ENCODE measurements at regions not wholly inside any gene's neighbourhood (a gene's known extent, or its start where the extent isn't known, plus 50 kb on each side); places are given as distances from the start of the nearest gene placed in this dataset.

GRCh38 chr20:52454660-52455059 is 263.1 kb upstream of the ZFP64 start:
- Mint-ChIP-seq H3K4me3 (no peak overlapping the region), H3K36me3 (no peaks in the 10 kb centered on the region), H3K27ac (no peak overlapping the region), H3K4me1 (no peaks in the 10 kb centered on the region), H3K27me3 (no peaks in the 10 kb centered on the region), H3K9me3 (peaks cover 0 to 3% (median 0%) of the 10 kb centered on the region in 8 donors)
- CTCF ChIA-PET (ENCODE audit: partially characterized antibody): interaction anchor here (0.8 kb wide), 1 partner anchor 12 kb away, joined by 3 read pairs; no protein-coding TSS in a partner anchor
- DNase-seq: no peak
- Histone ChIP-seq H3K27ac (ENCODE audit: low read depth, low read length) (no peak overlapping the region), H3K4me3 (ENCODE audit: low read length in 2 of 2) (no peak overlapping the region), H3K36me3 (ENCODE audit: insufficient read depth, low read length) (no peaks in the 10 kb centered on the region), H3K9me3 (ENCODE audit: control insufficient read depth in 1 of 2, low read length in 2 of 2) (no peaks in the 10 kb centered on the region), H3K4me1 (ENCODE audit: insufficient read depth, low read length) (no peaks in the 10 kb centered on the region), H3K27me3 (ENCODE audit: insufficient read depth, low read length) (no peaks in the 10 kb centered on the region)
- POLR2A ChIA-PET (ENCODE audit: partially characterized antibody): interaction anchor here (0.8 kb wide), 1 partner anchor 44 kb away, joined by 3 read pairs; no protein-coding TSS in a partner anchor
- intact Hi-C loops (cut with micrococcal nuclease): loop anchor here (10.0 kb wide), 1 partner anchor 60 kb away; no protein-coding TSS in a partner anchor

- Mint-ChIP-seq H3K4me1 (no peaks in the 10 kb centered on the region), H3K27me3 (no peaks in the 10 kb centered on the region), H3K9me3 (no peaks in the 10 kb centered on the region), H3K27ac (peak overlapping the region in 2 of 7 donors; percentile 37 to 69), H3K4me3 (no peak overlapping the region), H3K36me3 (no peaks in the 10 kb centered on the region)
- H3K36me3 ChIP-seq (ENCODE audit: insufficient read depth, low read length): no peaks in the 10 kb centered on the region
- H3K4me3 ChIP-seq (ENCODE audit: low read length in 2 of 2): no peak overlapping the region
- DNase-seq: no peak
- no peak overlapping the region for H3K27ac ChIP-seq (ENCODE audit: low read depth, low read length)
- no peaks in the 10 kb centered on the region for H3K27me3 ChIP-seq (ENCODE audit: insufficient read depth, low read length)
- ChIA-PET POLR2A (ENCODE audit: partially characterized antibody) (no interaction called here), CTCF (ENCODE audit: partially characterized antibody) (no interaction called here)
- H3K4me1 ChIP-seq (ENCODE audit: insufficient read depth, low read length): no peaks in the 10 kb centered on the region
- no peaks in the 10 kb centered on the region for H3K9me3 ChIP-seq (ENCODE audit: control insufficient read depth in 1 of 2, low read length in 2 of 2)
- intact Hi-C loops (cut with micrococcal nuclease): no loop called here
These were observed 257.1 kb upstream of the ZFP64 start for GRCh38 chr20:52448513-52449232.

GRCh38 chr20:52447225-52447551 is 255.6 kb upstream of the ZFP64 start:
- Histone ChIP-seq H3K4me1 (ENCODE audit: insufficient read depth, low read length) (no peaks in the 10 kb centered on the region), H3K4me3 (ENCODE audit: low read length in 2 of 2) (no peak overlapping the region), H3K27ac (ENCODE audit: low read depth, low read length) (no peak overlapping the region), H3K9me3 (ENCODE audit: control insufficient read depth in 1 of 2, low read length in 2 of 2) (no peaks in the 10 kb centered on the region), H3K36me3 (ENCODE audit: insufficient read depth, low read length) (no peaks in the 10 kb centered on the region), H3K27me3 (ENCODE audit: insufficient read depth, low read length) (no peaks in the 10 kb centered on the region)
- no peak overlapping the region for H3K27ac Mint-ChIP-seq
- no peak for DNase-seq
- no peaks in the 10 kb centered on the region for H3K4me1 Mint-ChIP-seq
- ChIA-PET POLR2A (ENCODE audit: partially characterized antibody) (interaction anchor here (1.0 kb wide), 1 partner anchor 37 kb away, joined by 3 read pairs; no protein-coding TSS in a partner anchor), CTCF (ENCODE audit: partially characterized antibody) (interaction anchor here (0.9 kb wide), 1 partner anchor 37 kb away, joined by 3 read pairs; no protein-coding TSS in a partner anchor)
- intact Hi-C loops (cut with micrococcal nuclease): no loop called here
- H3K9me3 Mint-ChIP-seq: no peaks in the 10 kb centered on the region
- H3K36me3 Mint-ChIP-seq: no peaks in the 10 kb centered on the region
- H3K4me3 Mint-ChIP-seq: no peak overlapping the region
- H3K27me3 Mint-ChIP-seq: no peaks in the 10 kb centered on the region

GRCh38 chr20:52446421-52447224 is 255.0 kb upstream of the ZFP64 start:
- intact Hi-C loops (cut with micrococcal nuclease): no loop called here
- H3K27me3 ChIP-seq (ENCODE audit: insufficient read depth, low read length): no peaks in the 10 kb centered on the region
- peaks cover 0 to 2% of the 10 kb centered on the region in 2 donors for H3K27me3 Mint-ChIP-seq
- no peaks in the 10 kb centered on the region for H3K4me1 Mint-ChIP-seq
- CTCF ChIA-PET (ENCODE audit: partially characterized antibody): interaction anchor here (0.9 kb wide), 1 partner anchor 37 kb away, joined by 3 read pairs; no protein-coding TSS in a partner anchor
- no peak overlapping the region for H3K4me3 ChIP-seq (ENCODE audit: low read length in 2 of 2)
- H3K4me3 Mint-ChIP-seq: no peak overlapping the region
- H3K36me3 ChIP-seq (ENCODE audit: insufficient read depth, low read length): no peaks in the 10 kb centered on the region
- H3K27ac Mint-ChIP-seq: no peak overlapping the region
- POLR2A ChIA-PET (ENCODE audit: partially characterized antibody): interaction anchor here (1.0 kb wide), 1 partner anchor 36 kb away, joined by 3 read pairs; no protein-coding TSS in a partner anchor
- H3K9me3 ChIP-seq (ENCODE audit: control insufficient read depth in 1 of 2, low read length in 2 of 2): no peaks in the 10 kb centered on the region
- no peaks in the 10 kb centered on the region for H3K36me3 Mint-ChIP-seq
- H3K27ac ChIP-seq (ENCODE audit: low read depth, low read length): no peak overlapping the region
- no peaks in the 10 kb centered on the region for H3K9me3 Mint-ChIP-seq
- DNase-seq: no peak
- no peaks in the 10 kb centered on the region for H3K4me1 ChIP-seq (ENCODE audit: insufficient read depth, low read length)

GRCh38 chr20:52444455-52444854 is 252.9 kb upstream of the ZFP64 start:
- ChIA-PET POLR2A (ENCODE audit: partially characterized antibody) (interaction anchor here (0.6 kb wide), 1 partner anchor 31 kb away, joined by 3 read pairs; no protein-coding TSS in a partner anchor), CTCF (ENCODE audit: partially characterized antibody) (no interaction called here)
- peaks cover 0 to 2% of the 10 kb centered on the region in 2 donors for H3K27me3 Mint-ChIP-seq
- H3K4me3 Mint-ChIP-seq: no peak overlapping the region
- Histone ChIP-seq H3K4me1 (ENCODE audit: insufficient read depth, low read length) (no peaks in the 10 kb centered on the region), H3K27me3 (ENCODE audit: insufficient read depth, low read length) (no peaks in the 10 kb centered on the region), H3K27ac (ENCODE audit: low read depth, low read length) (no peak overlapping the region), H3K4me3 (ENCODE audit: low read length in 2 of 2) (no peak overlapping the region), H3K9me3 (ENCODE audit: control insufficient read depth in 1 of 2, low read length in 2 of 2) (no peaks in the 10 kb centered on the region), H3K36me3 (ENCODE audit: insufficient read depth, low read length) (no peaks in the 10 kb centered on the region)
- intact Hi-C loops (cut with micrococcal nuclease): no loop called here
- no peaks in the 10 kb centered on the region for H3K9me3 Mint-ChIP-seq
- no peak overlapping the region for H3K27ac Mint-ChIP-seq
- H3K4me1 Mint-ChIP-seq: no peaks in the 10 kb centered on the region
- no peak for DNase-seq
- no peaks in the 10 kb centered on the region for H3K36me3 Mint-ChIP-seq

- Histone ChIP-seq H3K9me3 (ENCODE audit: control insufficient read depth in 1 of 2, low read length in 2 of 2) (no peaks in the 10 kb centered on the region), H3K4me3 (ENCODE audit: low read length in 2 of 2) (no peak overlapping the region), H3K27me3 (ENCODE audit: insufficient read depth, low read length) (no peaks in the 10 kb centered on the region), H3K27ac (ENCODE audit: low read depth, low read length) (no peak overlapping the region), H3K36me3 (ENCODE audit: insufficient read depth, low read length) (no peaks in the 10 kb centered on the region), H3K4me1 (ENCODE audit: insufficient read depth, low read length) (no peaks in the 10 kb centered on the region)
- intact Hi-C loops (cut with micrococcal nuclease): no loop called here
- Mint-ChIP-seq H3K27ac (no peak overlapping the region), H3K9me3 (no peaks in the 10 kb centered on the region), H3K27me3 (peaks cover 0 to 2% of the 10 kb centered on the region in 2 donors), H3K36me3 (no peaks in the 10 kb centered on the region), H3K4me1 (no peaks in the 10 kb centered on the region), H3K4me3 (no peak overlapping the region)
- POLR2A ChIA-PET (ENCODE audit: partially characterized antibody): no interaction called here
- no peak for DNase-seq
- CTCF ChIA-PET (ENCODE audit: partially characterized antibody): no interaction called here
These were observed 252.3 kb upstream of the ZFP64 start for GRCh38 chr20:52443874-52444273.

- Mint-ChIP-seq H3K4me3 (no peak overlapping the region), H3K36me3 (no peaks in the 10 kb centered on the region), H3K27ac (peak overlapping the region in 4 of 7 donors; percentile 1 to 68 (median 26)), H3K9me3 (no peaks in the 10 kb centered on the region), H3K27me3 (peaks cover 1 to 2% of the 10 kb centered on the region in 2 donors), H3K4me1 (peaks cover 0 to 19% (median 4%) of the 10 kb centered on the region in 4 donors)
- H3K4me1 ChIP-seq (ENCODE audit: insufficient read depth, low read length): no peaks in the 10 kb centered on the region
- no peak overlapping the region for H3K27ac ChIP-seq (ENCODE audit: low read depth, low read length)
- no peaks in the 10 kb centered on the region for H3K27me3 ChIP-seq (ENCODE audit: insufficient read depth, low read length)
- POLR2A ChIA-PET (ENCODE audit: partially characterized antibody): no interaction called here
- CTCF ChIA-PET (ENCODE audit: partially characterized antibody): interaction anchor here (1.1 kb wide), 2 partner anchors 13 to 61 kb away, joined by 3 read pairs; no protein-coding TSS in a partner anchor
- H3K4me3 ChIP-seq (ENCODE audit: low read length in 2 of 2): no peak overlapping the region
- DNase-seq: no peak
- intact Hi-C loops (cut with micrococcal nuclease): no loop called here
- no peaks in the 10 kb centered on the region for H3K36me3 ChIP-seq (ENCODE audit: insufficient read depth, low read length)
- H3K9me3 ChIP-seq (ENCODE audit: control insufficient read depth in 1 of 2, low read length in 2 of 2): no peaks in the 10 kb centered on the region
These were observed 250.1 kb upstream of the ZFP64 start for GRCh38 chr20:52441710-52442109.
